ENCODE measurements at regions not wholly inside any gene's neighbourhood (a gene's known extent, or its start where the extent isn't known, plus 50 kb on each side); places are given as distances from the start of the nearest gene placed in this dataset.

DNA sequence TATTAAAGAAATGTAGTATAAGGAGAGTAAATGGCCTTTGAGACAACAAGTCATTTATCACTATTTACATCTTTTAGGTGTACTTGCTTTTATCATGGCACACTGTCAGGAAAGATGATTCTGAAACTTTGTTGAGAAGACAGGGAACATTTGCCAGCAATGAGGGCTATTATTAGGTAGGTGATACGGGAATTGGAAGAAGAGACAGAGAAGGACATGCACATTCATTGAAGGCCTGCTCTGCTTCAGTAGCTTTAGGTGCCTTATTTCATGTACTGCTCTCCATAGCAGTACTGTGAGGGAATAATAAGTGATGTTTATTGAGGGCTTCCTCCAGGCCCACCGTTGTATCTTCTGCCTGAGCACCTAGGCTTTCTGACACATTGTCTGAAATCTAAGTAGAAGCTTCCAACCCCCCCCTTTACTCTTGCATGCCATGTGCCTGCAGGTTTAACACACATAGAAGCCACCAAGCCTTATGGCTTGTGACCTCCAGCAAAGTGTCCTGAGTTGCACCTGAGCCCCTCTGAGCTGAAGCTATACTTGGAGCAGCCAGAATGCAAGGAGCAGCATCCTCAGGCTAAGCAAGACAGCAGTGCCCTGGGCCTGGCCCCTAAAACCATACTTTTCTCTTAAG lies 275.2 kb upstream of the VLDLR start:
- H2BK5ac ChIP-seq (ENCODE audit: low read depth, low read length, poor library complexity, severe bottlenecking), result no peak overlapping the region
- no peaks in the 10 kb centered on the region for H4K20me1 ChIP-seq (ENCODE audit: insufficient read depth, low read length)
- no peak overlapping the region for H3K9ac ChIP-seq (ENCODE audit: low read depth, low read length)
- no peak overlapping the region for H4K5ac ChIP-seq (ENCODE audit: low read depth, low read length)
- no peak for TF ChIP-seq RAD21 (IDR thresholded peaks at IDR 0.05; ENCODE audit: low read length)
- TF ChIP-seq, protein P1, sequence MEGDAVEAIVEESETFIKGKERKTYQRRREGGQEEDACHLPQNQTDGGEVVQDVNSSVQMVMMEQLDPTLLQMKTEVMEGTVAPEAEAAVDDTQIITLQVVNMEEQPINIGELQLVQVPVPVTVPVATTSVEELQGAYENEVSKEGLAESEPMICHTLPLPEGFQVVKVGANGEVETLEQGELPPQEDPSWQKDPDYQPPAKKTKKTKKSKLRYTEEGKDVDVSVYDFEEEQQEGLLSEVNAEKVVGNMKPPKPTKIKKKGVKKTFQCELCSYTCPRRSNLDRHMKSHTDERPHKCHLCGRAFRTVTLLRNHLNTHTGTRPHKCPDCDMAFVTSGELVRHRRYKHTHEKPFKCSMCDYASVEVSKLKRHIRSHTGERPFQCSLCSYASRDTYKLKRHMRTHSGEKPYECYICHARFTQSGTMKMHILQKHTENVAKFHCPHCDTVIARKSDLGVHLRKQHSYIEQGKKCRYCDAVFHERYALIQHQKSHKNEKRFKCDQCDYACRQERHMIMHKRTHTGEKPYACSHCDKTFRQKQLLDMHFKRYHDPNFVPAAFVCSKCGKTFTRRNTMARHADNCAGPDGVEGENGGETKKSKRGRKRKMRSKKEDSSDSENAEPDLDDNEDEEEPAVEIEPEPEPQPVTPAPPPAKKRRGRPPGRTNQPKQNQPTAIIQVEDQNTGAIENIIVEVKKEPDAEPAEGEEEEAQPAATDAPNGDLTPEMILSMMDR (conservative IDR thresholded peaks at IDR 0.05; ENCODE audit: low read depth, low read length), result no peak
- TF ChIP-seq FOS (IDR thresholded peaks at IDR 0.05; ENCODE audit: low read depth, low read length), result no peak
- no peak for TF ChIP-seq SMC3 (IDR thresholded peaks at IDR 0.05; ENCODE audit: low read depth, low read length)
- no peak for TF ChIP-seq MXI1 (IDR thresholded peaks at IDR 0.05; ENCODE audit: borderline replicate concordance, low read depth, low read length)
- no peak for TF ChIP-seq POLR2A (IDR thresholded peaks at IDR 0.05; ENCODE audit: low read depth, low read length)
- no peak for TF ChIP-seq BHLHE40 (IDR thresholded peaks at IDR 0.05; ENCODE audit: low read depth, low read length)
- TF ChIP-seq, protein P2, sequence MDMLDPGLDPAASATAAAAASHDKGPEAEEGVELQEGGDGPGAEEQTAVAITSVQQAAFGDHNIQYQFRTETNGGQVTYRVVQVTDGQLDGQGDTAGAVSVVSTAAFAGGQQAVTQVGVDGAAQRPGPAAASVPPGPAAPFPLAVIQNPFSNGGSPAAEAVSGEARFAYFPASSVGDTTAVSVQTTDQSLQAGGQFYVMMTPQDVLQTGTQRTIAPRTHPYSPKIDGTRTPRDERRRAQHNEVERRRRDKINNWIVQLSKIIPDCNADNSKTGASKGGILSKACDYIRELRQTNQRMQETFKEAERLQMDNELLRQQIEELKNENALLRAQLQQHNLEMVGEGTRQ (IDR thresholded peaks at IDR 0.05; ENCODE audit: low read depth, low read length), result no peak
- no peak for TF ChIP-seq CHD1 (IDR thresholded peaks at IDR 0.05; ENCODE audit: low read depth, low read length)
- TF ChIP-seq MAZ (IDR thresholded peaks at IDR 0.05; ENCODE audit: borderline replicate concordance, low read depth, low read length), result no peak
- no peak for TF ChIP-seq CEBPB (IDR thresholded peaks at IDR 0.05; ENCODE audit: low read depth, low read length)
- TF ChIP-seq NFE2L2 (IDR thresholded peaks at IDR 0.05; ENCODE audit: low read depth, low read length), result no peak
- no peak for TF ChIP-seq RCOR1 (IDR thresholded peaks at IDR 0.05; ENCODE audit: insufficient replicate concordance, low read length)
- no peak for TF ChIP-seq MAFK (IDR thresholded peaks at IDR 0.05; ENCODE audit: low read depth, low read length)
- TF ChIP-seq RFX5 (IDR thresholded peaks at IDR 0.05; ENCODE audit: low read depth, low read length), result no peak
- TF ChIP-seq, protein P3, sequence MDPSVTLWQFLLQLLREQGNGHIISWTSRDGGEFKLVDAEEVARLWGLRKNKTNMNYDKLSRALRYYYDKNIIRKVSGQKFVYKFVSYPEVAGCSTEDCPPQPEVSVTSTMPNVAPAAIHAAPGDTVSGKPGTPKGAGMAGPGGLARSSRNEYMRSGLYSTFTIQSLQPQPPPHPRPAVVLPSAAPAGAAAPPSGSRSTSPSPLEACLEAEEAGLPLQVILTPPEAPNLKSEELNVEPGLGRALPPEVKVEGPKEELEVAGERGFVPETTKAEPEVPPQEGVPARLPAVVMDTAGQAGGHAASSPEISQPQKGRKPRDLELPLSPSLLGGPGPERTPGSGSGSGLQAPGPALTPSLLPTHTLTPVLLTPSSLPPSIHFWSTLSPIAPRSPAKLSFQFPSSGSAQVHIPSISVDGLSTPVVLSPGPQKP (IDR thresholded peaks at IDR 0.05; ENCODE audit: borderline replicate concordance, low read depth, low read length), result no peak
- no peak overlapping the region for H4K91ac ChIP-seq (ENCODE audit: insufficient read depth, low read depth, low read length)
- no peak overlapping the region for H2BK20ac ChIP-seq (ENCODE audit: low read depth, low read length)
- no peak overlapping the region for H4K8ac ChIP-seq (ENCODE audit: low read depth in 2 of 2, low read length in 2 of 2)
- H3K4me3 ChIP-seq (ENCODE audit: insufficient read depth, low read depth, low read length), result no peak overlapping the region
- no peak for DNase-seq
- no peaks in the 10 kb centered on the region for H3K27me3 ChIP-seq (ENCODE audit: control insufficient read depth, insufficient read depth, low read length)
- H3K18ac ChIP-seq (ENCODE audit: low read depth, low read length), result no peak overlapping the region
- no peak overlapping the region for H3K56ac ChIP-seq (ENCODE audit: extremely low read depth, insufficient read depth, low read length)
- H3K4ac ChIP-seq (ENCODE audit: low read depth, low read length), result no peak overlapping the region
- no peak for ATAC-seq (ENCODE audit: low read depth)
- H2AK5ac ChIP-seq (ENCODE audit: low read depth, low read length), result no peak overlapping the region
- no peak overlapping the region for H3K27ac ChIP-seq (ENCODE audit: insufficient read depth, low read length)
- ChIA-PET CTCF (interaction anchor here (0.6 kb wide), 1 partner anchor 236 kb away, joined by 4 read pairs; no protein-coding TSS in a partner anchor), POLR2A (ENCODE audit: unreplicated experiment) (no interaction called here)
- no TSS peak for BruUV-seq (replicated peaks)
- H3K14ac ChIP-seq (replicated peaks; ENCODE audit: low read depth, low read length), result no peak overlapping the region
- H3K23ac ChIP-seq (ENCODE audit: low read depth, low read length), result no peak overlapping the region
- H3K36me3 ChIP-seq (ENCODE audit: control insufficient read depth, insufficient read depth, low read length), result no peaks in the 10 kb centered on the region
- intact Hi-C loops (cut with micrococcal nuclease) (no loop called here), dilution Hi-C loops (cut with HindIII; ENCODE audit: low sequenced_read_pairs, unreplicated experiment) (no loop called here), in situ Hi-C loops (cut with MboI; ENCODE audit: low sequenced_read_pairs) (no loop called here)
- WGBS, 2 experiments (ENCODE audit: extremely low coverage in 2 of 2, insufficient read length in 1 of 2), result no CpG with 5 or more reads among the region's 2 CpGs
- no peak overlapping the region for H2AFZ ChIP-seq (replicated peaks; ENCODE audit: low read length, poor library complexity)
- no peak overlapping the region for H2BK15ac ChIP-seq (ENCODE audit: low read depth, low read length)
- H2BK120ac ChIP-seq (ENCODE audit: low read depth, low read length), result no peak overlapping the region
- H2AK9ac ChIP-seq (replicated peaks; ENCODE audit: low read depth, low read length, poor library complexity), result no peak overlapping the region
- no peaks in the 10 kb centered on the region for H3K4me1 ChIP-seq (ENCODE audit: control insufficient read depth, insufficient read depth, low read length)
- no peak overlapping the region for H3K4me2 ChIP-seq (ENCODE audit: low read depth, low read length)
- H3K79me1 ChIP-seq (ENCODE audit: low read depth in 1 of 2, low read length in 2 of 2), result no peaks in the 10 kb centered on the region
- no peaks in the 10 kb centered on the region for H3K9me1 ChIP-seq (ENCODE audit: insufficient read depth, low read length)
- H3K9me3 ChIP-seq (ENCODE audit: control insufficient read depth, insufficient read depth, low read length), result no peaks in the 10 kb centered on the region

All from IMR-90 (cell line).